ENCODE measurements at regions not wholly inside any gene's neighbourhood (a gene's known extent, or its start where the extent isn't known, plus 50 kb on each side); places are given as distances from the start of the nearest gene placed in this dataset.

GRCh38 chr10:60488111-60488669, 98.5 kb upstream of the ANK3 start:
- ATAC-seq (no peak), FAIRE-seq (no peak), DNase-seq (ENCODE audit: extremely low read depth in 1 of 4, low spot score in 3 of 4) (no peak)
- Histone ChIP-seq H3K4me1 (replicated peaks in 1 of 2; ENCODE audit: control insufficient read depth in 2 of 2, insufficient read depth in 2 of 2, low read length in 2 of 2) (no peaks in the 10 kb centered on the region), H4K20me1 (replicated peaks; ENCODE audit: control insufficient read depth, insufficient read depth, low read length) (no peaks in the 10 kb centered on the region), H2AFZ (ENCODE audit: low read depth, low read length) (no peak overlapping the region), H3K36me3 (ENCODE audit: control insufficient read depth, insufficient read depth, low read length) (no peaks in the 10 kb centered on the region), H3K79me2 (ENCODE audit: control insufficient read depth, insufficient read depth, low read length) (no peaks in the 10 kb centered on the region), H3K27ac (ENCODE audit: extremely low read depth, low read depth, low read length) (no peak overlapping the region), H3K9me3 (replicated peaks; ENCODE audit: control insufficient read depth, insufficient read depth, low read depth, low read length) (no peaks in the 10 kb centered on the region), H3K4me3 (no peak overlapping the region), H3K27me3 (ENCODE audit: control insufficient read depth in 2 of 2, insufficient read depth in 2 of 2, low read length in 2 of 2) (no peaks in the 10 kb centered on the region; a peak in 1 of 5 replicates), H3K9me1 (ENCODE audit: control insufficient read depth, insufficient read depth, low read length) (no peaks in the 10 kb centered on the region), H3K9ac (ENCODE audit: insufficient read depth in 1 of 2, low read depth in 2 of 2, low read length in 2 of 2) (no peak overlapping the region), H3K4me2 (ENCODE audit: insufficient read depth, low read length) (no peak overlapping the region)
- in situ Hi-C loops (cut with MboI) (no loop called here), intact Hi-C loops (cut with micrococcal nuclease) (no loop called here)
- ChIA-PET POLR2A (no interaction called here), CTCF (ENCODE audit: low intra/inter-chr PET ratio) (no interaction called here)
- TF ChIP-seq TAF1 (IDR thresholded peaks at IDR 0.05; ENCODE audit: control insufficient read depth, extremely low read depth, insufficient read depth, low read length, severe bottlenecking) = no peak
- no peak for TF ChIP-seq ZBTB33 (CRISPR knock-in tag; IDR thresholded peaks at IDR 0.05)
- no peak for TF ChIP-seq ZBTB12 (CRISPR knock-in tag; IDR thresholded peaks at IDR 0.05)
- TF ChIP-seq NEUROD1 (IDR thresholded peaks at IDR 0.05; ENCODE audit: borderline replicate concordance, low read depth, low read length, partially characterized antibody) = no peak
- TF ChIP-seq MYBL2 (IDR thresholded peaks at IDR 0.05; ENCODE audit: low read depth) = no peak
- no peak for TF ChIP-seq MYBL2 (CRISPR knock-in tag; IDR thresholded peaks at IDR 0.05; ENCODE audit: borderline replicate concordance)
- TF ChIP-seq CBFA2T2 (conservative IDR thresholded peaks at IDR 0.05) = no peak
- TF ChIP-seq SRF (CRISPR knock-in tag; IDR thresholded peaks at IDR 0.05) = no peak
- no peak for TF ChIP-seq SIN3B (IDR thresholded peaks at IDR 0.05; ENCODE audit: low read depth)
- no peak for TF ChIP-seq ZFP30 (CRISPR knock-in tag; IDR thresholded peaks at IDR 0.05; ENCODE audit: borderline replicate concordance)
- no peak for TF ChIP-seq ZNF79 (CRISPR knock-in tag; IDR thresholded peaks at IDR 0.05; ENCODE audit: low read depth)
- 0% methylated on average over 1 of the region's 1 CpG for WGBS (ENCODE audit: insufficient coverage, low coverage, missing lambda C conversion rate)
- no TSS peak for BruUV-seq (replicated peaks)
